Activated naive CD8-positive, alpha-beta T cell treated with anti-CD3 and anti-CD28 coated beads, Interleukin-2, amount 10 ng/mL, durations not matched to agents 7 days and 5 days (primary cell): ENCODE measurements at regions not wholly inside any gene's neighbourhood (a gene's known extent, or its start where the extent isn't known, plus 50 kb on each side); places are given as distances from the start of the nearest gene placed in this dataset.

Source experiments
- ATAC-seq: fragments of 150-1000 bp; cut with Tn5 transposase; one replicate; pipeline ENCODE4 v1.10.0; 2021; ENCODE audit warnings: low read depth, moderate library complexity
- POLR2A ChIA-PET: fragments of 350-600 bp; sonication (Branson Sonifier 250); formaldehyde crosslinking; loops from one replicate; lab custom pipeline; 2021; ENCODE audit warnings: antibody characterized with exemption; lab: Charles Lee
- DNase-seq: peaks from one replicate; pipeline ENCODE4 v3.0.0; 2021
- H3K27ac Mint-ChIP-seq: one replicate; pipeline ENCODE4 v1.8.0; 2022; ENCODE audit warnings: mild to moderate bottlenecking, mixed read lengths
- H3K27me3 Mint-ChIP-seq: one replicate; pipeline ENCODE4 v1.8.0; 2022; ENCODE audit warnings: mild to moderate bottlenecking, moderate library complexity, mixed read lengths
- H3K36me3 Mint-ChIP-seq: one replicate; pipeline ENCODE4 v1.8.0; 2021; ENCODE audit warnings: mild to moderate bottlenecking, mixed read lengths
- H3K4me1 Mint-ChIP-seq: one replicate; pipeline ENCODE4 v1.8.0; 2021; ENCODE audit warnings: mixed read lengths
- H3K4me3 Mint-ChIP-seq: one replicate; pipeline ENCODE4 v1.8.0; 2022; ENCODE audit warnings: mild to moderate bottlenecking, moderate library complexity, mixed read lengths
- H3K9me3 Mint-ChIP-seq: one replicate; pipeline ENCODE4 v1.8.0; 2021; ENCODE audit warnings: mixed read lengths

DNA sequence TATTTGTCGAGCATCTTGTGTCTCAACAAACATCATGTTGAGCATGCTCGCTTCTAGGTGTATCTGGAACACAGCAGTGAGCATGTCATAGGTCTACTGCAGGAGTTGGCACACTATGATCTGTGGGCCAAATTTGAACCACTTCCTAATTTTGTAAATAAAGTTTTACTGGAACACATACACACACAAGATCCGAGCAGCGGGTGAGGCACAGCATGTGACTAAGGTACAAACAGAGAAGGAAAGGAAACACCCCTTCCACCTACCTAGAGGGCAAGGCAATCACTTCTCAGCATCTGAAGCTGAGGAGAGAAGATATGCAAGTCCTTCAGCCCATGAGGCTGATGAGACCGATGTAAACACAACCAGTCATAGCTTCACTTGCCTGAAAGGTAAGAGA is 200.4 kb downstream of the MED10 start:
- H3K4me3 Mint-ChIP-seq = no peak overlapping the region
- no peaks in the 10 kb centered on the region for H3K9me3 Mint-ChIP-seq
- no peaks in the 10 kb centered on the region for H3K4me1 Mint-ChIP-seq
- ATAC-seq = no peak
- DNase-seq = no peak
- H3K27me3 Mint-ChIP-seq = no peaks in the 10 kb centered on the region
- POLR2A ChIA-PET = no interaction called here
- no peaks in the 10 kb centered on the region for H3K36me3 Mint-ChIP-seq
- no peak overlapping the region for H3K27ac Mint-ChIP-seq

DNA sequence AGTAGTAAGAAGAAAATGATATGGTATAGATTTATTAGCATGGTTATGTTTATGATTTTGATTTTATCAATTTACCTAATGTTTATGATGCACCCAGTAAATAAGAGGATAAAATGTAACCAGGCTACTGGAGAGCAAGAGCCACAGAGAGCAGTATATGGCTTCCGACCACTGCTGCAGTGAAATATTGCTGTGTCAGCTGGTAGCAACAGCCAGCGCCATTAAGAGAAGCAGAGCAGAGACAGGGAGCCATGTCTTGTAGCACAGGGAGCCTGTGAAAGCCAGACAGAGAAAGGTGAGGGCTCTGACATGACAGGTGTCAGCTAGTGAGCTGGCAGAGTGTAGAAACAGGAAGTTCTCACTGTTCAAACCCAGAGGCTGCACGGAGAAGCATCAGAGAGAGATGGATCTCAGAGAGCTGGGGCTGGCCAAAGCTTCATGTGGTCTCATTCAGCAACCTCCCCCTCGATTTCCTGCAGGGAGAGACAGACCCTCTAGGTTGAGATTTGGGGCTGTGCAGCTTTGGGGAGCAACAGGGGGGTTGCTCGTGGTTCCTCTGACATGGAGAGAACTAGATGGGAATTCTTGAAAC is 202.1 kb downstream of the MED10 start:
- Mint-ChIP-seq H3K9me3 (no peaks in the 10 kb centered on the region), H3K27ac (no peak overlapping the region), H3K4me1 (no peaks in the 10 kb centered on the region), H3K27me3 (no peaks in the 10 kb centered on the region), H3K36me3 (no peaks in the 10 kb centered on the region), H3K4me3 (no peak overlapping the region)
- DNase-seq = no peak
- POLR2A ChIA-PET = no interaction called here
- ATAC-seq = no peak

DNA sequence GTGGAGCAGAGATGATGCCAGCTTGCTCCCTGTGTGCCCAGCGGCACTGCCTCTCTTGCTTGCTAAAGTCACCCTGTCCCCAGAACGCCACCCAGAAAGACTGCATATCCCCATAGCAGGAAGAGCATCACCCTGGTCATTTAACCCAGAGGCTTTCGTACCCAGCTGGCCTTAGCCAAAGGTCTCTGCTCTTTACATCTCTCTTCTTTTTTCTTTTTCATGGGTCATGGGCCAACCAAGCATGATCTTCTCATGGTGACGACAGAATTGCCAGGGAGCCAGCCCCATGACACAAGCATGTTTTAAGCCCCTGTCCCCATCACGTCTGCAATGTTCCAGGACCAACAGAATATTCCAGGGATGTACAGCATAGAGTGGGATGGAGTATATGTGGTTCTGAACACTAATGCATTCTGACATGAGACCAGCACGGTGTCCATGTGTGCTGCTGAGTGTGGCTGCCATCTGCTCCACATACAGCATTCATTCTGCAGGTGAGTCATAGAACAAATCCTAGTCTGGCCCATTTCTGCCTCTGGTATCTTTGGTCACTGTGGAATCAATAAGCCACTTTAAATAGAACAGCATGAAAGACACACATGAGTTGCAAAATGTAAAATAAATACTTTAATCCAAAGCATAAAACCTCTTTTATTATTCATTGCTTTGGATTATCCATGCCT is 203.0 kb downstream of the MED10 start:
- no peak for ATAC-seq
- no peaks in the 10 kb centered on the region for H3K9me3 Mint-ChIP-seq
- H3K4me3 Mint-ChIP-seq = no peak overlapping the region
- no peak overlapping the region for H3K27ac Mint-ChIP-seq
- H3K36me3 Mint-ChIP-seq = no peaks in the 10 kb centered on the region
- POLR2A ChIA-PET = no interaction called here
- DNase-seq = no peak
- H3K27me3 Mint-ChIP-seq = peaks cover under 1% of the 10 kb centered on the region
- H3K4me1 Mint-ChIP-seq = no peaks in the 10 kb centered on the region

DNA sequence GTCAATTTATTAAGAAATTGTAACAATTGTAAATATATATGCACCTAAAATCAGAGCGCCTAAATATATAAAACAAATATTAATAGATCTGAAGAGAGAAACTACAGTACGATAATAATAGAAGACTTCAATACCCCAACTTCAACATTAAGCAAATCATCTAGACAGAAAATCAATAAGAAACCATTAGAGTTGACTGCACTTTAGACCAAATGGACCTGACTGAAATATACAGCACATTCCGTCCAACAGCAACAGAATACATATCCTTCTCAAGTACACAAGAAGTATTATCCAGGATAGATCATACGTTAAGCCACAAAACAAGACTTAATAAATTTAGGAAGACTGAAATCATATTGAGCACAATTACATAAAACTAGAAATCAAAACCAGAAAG is 208.7 kb downstream of the MED10 start:
- ATAC-seq = no peak
- POLR2A ChIA-PET = no interaction called here
- Mint-ChIP-seq H3K27me3 (peaks cover 5% of the 10 kb centered on the region), H3K4me1 (no peaks in the 10 kb centered on the region), H3K4me3 (no peak overlapping the region), H3K36me3 (no peaks in the 10 kb centered on the region), H3K9me3 (no peaks in the 10 kb centered on the region), H3K27ac (no peak overlapping the region)
- no peak for DNase-seq

DNA sequence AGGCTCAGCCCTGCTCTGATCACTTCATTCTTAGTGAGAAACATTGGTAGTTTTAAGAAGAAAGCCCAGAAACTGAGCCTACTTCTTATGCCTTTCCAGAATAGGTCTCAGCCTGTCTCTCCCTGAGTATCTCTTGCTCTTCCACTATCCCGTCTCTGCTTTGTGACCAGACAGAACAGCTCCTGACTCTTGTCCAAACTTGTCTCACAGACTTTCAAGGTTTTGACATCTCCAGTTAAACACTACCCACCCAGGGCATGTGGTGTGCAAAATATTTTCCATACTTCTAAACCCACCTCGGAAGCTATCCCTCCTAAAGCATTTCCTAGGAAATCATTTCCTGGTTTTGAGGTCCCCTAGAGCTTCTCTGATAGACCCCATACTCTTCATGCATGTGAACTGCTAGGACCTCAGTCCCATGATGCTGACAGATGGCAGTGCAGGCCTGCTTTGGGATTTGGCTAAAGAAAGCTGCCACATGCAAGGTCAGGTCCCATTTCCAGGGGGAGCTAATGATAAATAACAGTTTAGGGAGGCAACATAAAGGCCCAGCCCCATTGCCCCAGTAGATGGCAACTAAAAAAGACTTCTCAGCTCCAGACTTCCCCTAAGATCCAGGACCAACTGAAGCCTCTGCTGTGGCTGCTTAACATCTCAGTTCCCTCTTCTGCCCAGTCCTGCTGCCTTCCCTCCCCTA is 211.5 kb downstream of the MED10 start:
- Mint-ChIP-seq H3K36me3 (no peaks in the 10 kb centered on the region), H3K4me3 (no peak overlapping the region), H3K9me3 (no peaks in the 10 kb centered on the region), H3K27ac (no peak overlapping the region), H3K27me3 (peaks cover 10% of the 10 kb centered on the region), H3K4me1 (no peaks in the 10 kb centered on the region)
- ATAC-seq = no peak
- DNase-seq = no peak
- POLR2A ChIA-PET = no interaction called here

DNA sequence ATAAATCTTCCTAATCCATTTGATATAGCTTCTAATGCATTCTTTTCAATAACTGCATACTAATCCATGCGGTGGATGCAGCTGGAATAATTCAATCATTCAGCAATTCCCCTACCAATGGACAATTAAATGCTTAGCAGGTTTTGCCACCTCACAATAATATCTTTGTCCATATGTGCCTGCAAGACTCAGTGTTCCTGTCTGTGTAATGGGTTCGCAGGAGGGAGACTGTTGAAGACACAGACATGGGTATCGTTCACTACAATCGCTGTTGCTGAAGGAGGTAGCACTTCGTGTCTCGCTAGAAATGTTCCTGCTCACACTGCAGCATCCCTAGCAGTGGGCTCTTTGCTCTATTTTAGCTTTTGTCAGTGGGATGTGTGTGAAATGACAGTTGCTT is 214.4 kb downstream of the MED10 start:
- ATAC-seq (no peak), DNase-seq (no peak)
- Mint-ChIP-seq H3K4me3 (no peak overlapping the region), H3K4me1 (no peaks in the 10 kb centered on the region), H3K9me3 (no peaks in the 10 kb centered on the region), H3K27ac (no peak overlapping the region), H3K27me3 (peaks cover 8% of the 10 kb centered on the region), H3K36me3 (no peaks in the 10 kb centered on the region)
- POLR2A ChIA-PET = no interaction called here

DNA sequence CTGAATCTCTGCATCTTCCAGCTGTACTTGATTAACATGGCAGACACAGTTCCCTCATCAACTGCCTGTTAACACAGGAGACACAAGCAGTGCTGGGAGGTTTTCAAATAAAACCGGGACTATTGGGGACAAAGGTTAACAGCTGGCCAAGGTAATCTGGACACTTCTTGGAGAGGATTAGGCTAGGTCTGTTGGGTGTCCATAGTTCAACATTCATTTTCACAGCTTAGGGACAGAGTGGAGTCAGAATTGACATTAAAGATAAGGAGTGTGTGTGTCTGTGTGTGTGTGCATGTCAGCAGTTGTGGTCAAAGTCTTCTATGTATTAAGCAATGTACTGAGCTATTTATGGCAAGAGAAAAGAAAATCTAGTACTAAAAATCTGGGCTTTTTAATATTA is 216.2 kb downstream of the MED10 start:
- H3K9me3 Mint-ChIP-seq = no peaks in the 10 kb centered on the region
- POLR2A ChIA-PET = no interaction called here
- H3K4me3 Mint-ChIP-seq = no peak overlapping the region
- no peak overlapping the region for H3K27ac Mint-ChIP-seq
- DNase-seq = no peak
- ATAC-seq = no peak
- H3K27me3 Mint-ChIP-seq = peaks cover 8% of the 10 kb centered on the region
- H3K4me1 Mint-ChIP-seq = no peaks in the 10 kb centered on the region
- no peaks in the 10 kb centered on the region for H3K36me3 Mint-ChIP-seq

DNA sequence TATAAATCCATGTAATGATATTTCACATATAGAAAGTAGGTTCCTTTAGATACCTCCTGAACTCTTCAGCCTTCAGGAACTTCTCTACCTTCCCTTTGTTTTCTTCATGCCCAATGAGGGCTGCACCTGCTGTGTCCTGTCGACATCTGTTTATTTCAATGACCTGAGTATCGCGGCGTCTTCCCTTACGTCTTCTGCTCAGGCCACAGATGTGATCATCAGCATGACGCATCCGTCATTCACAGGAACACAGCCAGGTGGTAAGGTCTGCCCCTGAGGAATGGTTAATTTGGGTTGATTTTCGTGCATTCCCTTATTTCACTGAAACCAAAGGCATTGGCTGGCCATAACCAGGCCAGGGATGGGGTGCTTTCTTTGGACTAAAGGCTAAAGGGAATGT is 217.1 kb downstream of the MED10 start:
- DNase-seq = no peak
- ATAC-seq = no peak
- Mint-ChIP-seq H3K4me3 (no peak overlapping the region), H3K4me1 (no peaks in the 10 kb centered on the region), H3K9me3 (no peaks in the 10 kb centered on the region), H3K36me3 (no peaks in the 10 kb centered on the region), H3K27me3 (peaks cover 8% of the 10 kb centered on the region), H3K27ac (no peak overlapping the region)
- POLR2A ChIA-PET = no interaction called here

DNA sequence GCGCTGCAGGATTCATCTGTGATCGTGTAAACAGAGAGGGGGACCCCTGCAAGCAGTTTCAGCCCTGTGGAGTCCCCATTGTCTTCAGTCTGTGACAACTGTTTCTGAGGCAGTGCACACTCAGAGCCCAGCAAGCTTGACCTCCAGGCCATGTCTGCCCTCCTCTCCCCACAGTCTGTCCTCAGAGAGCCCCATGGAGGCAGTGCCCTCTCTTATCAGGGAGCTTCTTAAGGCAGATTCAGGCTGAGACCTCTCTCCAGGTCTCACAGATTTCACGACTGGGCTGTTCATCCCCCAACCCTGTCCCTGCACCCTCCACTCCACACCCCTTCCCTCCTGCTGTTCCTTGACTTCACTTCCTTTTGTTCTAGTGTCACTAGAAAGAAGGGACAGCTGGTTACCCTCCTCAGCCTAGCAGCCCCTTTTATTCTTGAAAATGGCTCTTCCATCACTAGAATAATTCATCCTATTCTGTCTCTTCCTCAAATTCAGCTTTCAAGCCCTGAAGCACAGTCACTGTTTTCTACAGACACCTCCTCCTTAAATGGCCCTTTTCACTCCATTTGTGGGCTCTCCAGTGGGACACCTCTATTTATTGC is 218.4 kb downstream of the MED10 start:
- Mint-ChIP-seq H3K4me3 (no peak overlapping the region), H3K27me3 (peaks cover 8% of the 10 kb centered on the region), H3K9me3 (no peaks in the 10 kb centered on the region), H3K36me3 (no peaks in the 10 kb centered on the region), H3K27ac (no peak overlapping the region), H3K4me1 (no peaks in the 10 kb centered on the region)
- DNase-seq (no peak), ATAC-seq (no peak)
- POLR2A ChIA-PET = no interaction called here

DNA sequence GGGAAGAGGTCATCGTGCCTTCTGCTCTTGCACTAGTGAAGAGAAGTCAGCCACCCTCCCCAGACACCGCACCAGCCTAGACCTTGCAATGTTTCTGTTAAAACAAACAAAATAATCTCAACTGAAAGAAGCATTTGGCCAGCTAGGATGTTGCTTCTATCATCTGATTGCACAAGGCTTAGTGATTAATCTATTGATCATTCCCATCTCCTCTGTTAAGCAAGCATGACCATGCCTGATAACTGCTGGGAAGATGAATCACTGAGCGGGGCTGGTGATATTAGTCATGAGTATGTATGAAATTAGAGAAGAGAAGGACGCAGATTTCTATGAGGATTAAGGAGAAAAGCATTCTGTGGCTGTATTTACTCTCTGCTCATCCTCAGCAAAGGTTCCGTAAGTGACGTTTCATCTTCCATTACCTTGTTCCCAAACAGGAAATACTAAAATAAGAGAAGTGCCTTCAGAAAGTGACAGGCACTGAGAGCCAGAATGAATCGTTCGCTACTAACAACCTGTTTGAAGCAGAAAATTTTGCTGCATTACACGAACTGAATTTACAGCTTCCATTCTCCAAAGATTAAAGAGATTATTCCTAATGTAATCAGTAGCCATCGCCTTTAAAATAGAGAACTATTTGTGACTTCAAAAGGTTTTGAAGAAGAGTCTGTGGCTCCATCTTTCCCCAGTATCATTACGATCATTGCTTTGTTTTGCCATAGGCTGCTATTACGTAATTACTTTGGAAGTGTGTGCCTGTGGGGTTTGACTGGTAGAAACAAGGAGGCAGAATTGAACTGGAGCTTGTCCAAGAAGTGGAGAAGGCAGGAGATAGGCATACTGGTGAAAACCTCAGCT is 219.1 kb downstream of the MED10 start:
- no peaks in the 10 kb centered on the region for H3K9me3 Mint-ChIP-seq
- ATAC-seq (no peak), DNase-seq (no peak)
- no peak overlapping the region for H3K4me3 Mint-ChIP-seq
- H3K36me3 Mint-ChIP-seq = no peaks in the 10 kb centered on the region
- no peaks in the 10 kb centered on the region for H3K4me1 Mint-ChIP-seq
- no peak overlapping the region for H3K27ac Mint-ChIP-seq
- POLR2A ChIA-PET = no interaction called here
- peaks cover 8% of the 10 kb centered on the region for H3K27me3 Mint-ChIP-seq

DNA sequence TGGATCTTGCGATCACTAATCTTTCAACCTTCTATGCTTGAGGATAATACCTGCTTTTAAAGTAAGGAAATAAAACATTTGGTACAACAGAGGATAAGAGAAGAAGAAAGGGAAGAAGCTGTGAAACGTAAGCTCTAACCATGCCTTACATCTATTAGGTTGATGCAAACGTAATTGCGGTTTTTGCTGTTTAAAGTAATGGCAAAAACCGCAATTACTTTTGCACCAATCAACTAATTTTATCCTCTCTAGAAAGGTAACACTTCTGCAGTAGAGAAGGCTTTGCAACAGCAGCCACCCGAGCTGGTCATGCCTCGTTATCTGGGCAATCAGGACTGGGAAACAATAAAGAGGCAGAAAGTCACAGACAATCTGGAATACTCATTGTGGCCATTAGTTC is 224.1 kb downstream of the MED10 start:
- POLR2A ChIA-PET = no interaction called here
- Mint-ChIP-seq H3K4me1 (no peaks in the 10 kb centered on the region), H3K27ac (no peak overlapping the region), H3K9me3 (no peaks in the 10 kb centered on the region), H3K27me3 (no peaks in the 10 kb centered on the region), H3K36me3 (no peaks in the 10 kb centered on the region), H3K4me3 (no peak overlapping the region)
- ATAC-seq (no peak), DNase-seq (no peak)

DNA sequence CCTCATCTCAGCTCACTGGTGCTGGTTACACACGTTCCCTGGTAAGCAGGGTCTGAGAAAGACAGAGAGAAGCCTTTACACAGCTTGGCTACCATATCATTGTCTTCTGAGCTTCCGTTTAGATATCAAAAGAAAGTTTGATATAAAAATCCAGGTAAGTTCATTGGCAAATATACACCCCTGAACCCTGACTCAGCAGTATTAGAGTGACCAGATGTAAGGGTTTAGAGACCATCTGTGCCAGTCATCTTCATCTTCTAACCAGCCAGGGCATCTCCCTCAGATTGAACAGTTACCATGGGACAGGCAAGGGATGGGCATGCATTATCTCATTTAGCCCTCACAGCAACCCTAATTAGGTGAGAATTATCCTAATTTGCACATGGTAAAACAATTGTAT is 232.1 kb downstream of the MED10 start:
- H3K27me3 Mint-ChIP-seq = no peaks in the 10 kb centered on the region
- H3K4me1 Mint-ChIP-seq = no peaks in the 10 kb centered on the region
- H3K27ac Mint-ChIP-seq = no peak overlapping the region
- no peak for ATAC-seq
- DNase-seq = no peak
- H3K4me3 Mint-ChIP-seq = no peak overlapping the region
- H3K36me3 Mint-ChIP-seq = no peaks in the 10 kb centered on the region
- POLR2A ChIA-PET = no interaction called here
- H3K9me3 Mint-ChIP-seq = no peaks in the 10 kb centered on the region

DNA sequence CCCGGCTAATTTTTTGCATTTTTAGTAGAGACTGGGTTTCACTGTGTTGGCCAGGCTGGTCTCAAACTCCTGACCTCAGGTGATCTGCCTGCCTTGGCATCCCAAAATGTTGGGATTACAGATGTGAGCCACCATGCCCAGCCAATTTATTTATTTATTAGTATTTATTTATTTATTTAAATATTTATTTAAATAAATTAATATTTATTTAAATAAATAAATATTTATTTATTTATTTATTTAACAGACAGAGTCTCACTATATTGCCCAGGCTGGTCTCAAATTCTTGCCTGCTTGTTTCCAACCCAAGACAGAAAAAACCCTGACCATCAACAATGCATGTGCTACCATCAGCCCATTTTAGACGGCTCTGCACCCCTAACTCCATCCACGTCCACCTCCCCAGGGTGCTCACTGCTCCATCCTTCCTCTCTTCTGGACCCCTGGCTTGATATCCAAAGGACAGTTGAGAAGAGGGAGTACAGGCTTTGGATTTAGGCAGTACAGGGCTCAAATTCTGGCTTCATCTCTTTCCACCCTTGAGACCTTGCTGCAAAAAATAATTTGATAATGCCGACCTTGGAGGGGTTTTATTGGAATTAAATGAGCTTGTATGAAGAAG is 232.6 kb downstream of the MED10 start:
- Mint-ChIP-seq H3K36me3 (no peaks in the 10 kb centered on the region), H3K9me3 (no peaks in the 10 kb centered on the region), H3K4me1 (no peaks in the 10 kb centered on the region), H3K4me3 (no peak overlapping the region), H3K27me3 (no peaks in the 10 kb centered on the region), H3K27ac (no peak overlapping the region)
- POLR2A ChIA-PET = no interaction called here
- no peak for ATAC-seq
- DNase-seq = no peak
